ENCODE measurements at regions not wholly inside any gene's neighbourhood (a gene's known extent, or its start where the extent isn't known, plus 50 kb on each side); places are given as distances from the start of the nearest gene placed in this dataset.

DNA sequence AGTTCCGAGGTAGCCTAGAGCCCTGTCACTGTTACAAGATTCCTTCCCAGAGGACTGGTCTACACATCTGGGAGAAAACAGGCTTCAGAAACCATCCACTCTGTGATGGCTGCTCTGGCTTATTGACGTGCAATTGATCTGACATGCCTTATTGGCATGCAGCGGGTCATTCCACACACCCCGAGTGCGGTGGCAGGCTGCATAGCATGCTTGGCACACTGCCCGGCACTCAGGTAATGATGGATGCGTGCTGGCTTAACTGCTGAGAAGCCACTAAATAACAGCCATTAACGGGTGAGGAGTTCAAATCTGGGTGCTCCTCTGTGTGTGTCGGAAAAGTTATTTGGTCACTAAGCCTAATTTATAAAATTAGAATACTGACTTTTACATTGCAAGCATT, 67.9 kb upstream of the CDH4 start:
- no peak for ATAC-seq
- no peak for TF ChIP-seq BACH2 (CRISPR knock-in tag; IDR thresholded peaks at IDR 0.05; ENCODE audit: borderline replicate concordance)
- TF ChIP-seq RARB (CRISPR knock-in tag; IDR thresholded peaks at IDR 0.05) = no peak
- no peak for TF ChIP-seq PATZ1 (CRISPR knock-in tag; IDR thresholded peaks at IDR 0.05; ENCODE audit: borderline replicate concordance)
- no peak for TF ChIP-seq ESRRG (CRISPR knock-in tag; IDR thresholded peaks at IDR 0.05)
- no peak for TF ChIP-seq ZNF565 (CRISPR knock-in tag; conservative IDR thresholded peaks at IDR 0.05; ENCODE audit: low read depth)
- TF ChIP-seq ZFP3 (CRISPR knock-in tag; IDR thresholded peaks at IDR 0.05) = no peak
- TF ChIP-seq, protein P1, sequence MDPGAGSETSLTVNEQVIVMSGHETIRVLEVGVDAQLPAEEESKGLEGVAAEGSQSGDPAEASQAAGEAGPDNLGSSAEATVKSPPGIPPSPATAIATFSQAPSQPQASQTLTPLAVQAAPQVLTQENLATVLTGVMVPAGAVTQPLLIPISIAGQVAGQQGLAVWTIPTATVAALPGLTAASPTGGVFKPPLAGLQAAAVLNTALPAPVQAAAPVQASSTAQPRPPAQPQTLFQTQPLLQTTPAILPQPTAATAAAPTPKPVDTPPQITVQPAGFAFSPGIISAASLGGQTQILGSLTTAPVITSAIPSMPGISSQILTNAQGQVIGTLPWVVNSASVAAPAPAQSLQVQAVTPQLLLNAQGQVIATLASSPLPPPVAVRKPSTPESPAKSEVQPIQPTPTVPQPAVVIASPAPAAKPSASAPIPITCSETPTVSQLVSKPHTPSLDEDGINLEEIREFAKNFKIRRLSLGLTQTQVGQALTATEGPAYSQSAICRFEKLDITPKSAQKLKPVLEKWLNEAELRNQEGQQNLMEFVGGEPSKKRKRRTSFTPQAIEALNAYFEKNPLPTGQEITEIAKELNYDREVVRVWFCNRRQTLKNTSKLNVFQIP (CRISPR knock-in tag; IDR thresholded peaks at IDR 0.05; ENCODE audit: borderline replicate concordance, low read depth) = no peak
- no peak for TF ChIP-seq SNAI2 (CRISPR knock-in tag; IDR thresholded peaks at IDR 0.05)
- TF ChIP-seq TOX (CRISPR knock-in tag; IDR thresholded peaks at IDR 0.05; ENCODE audit: borderline replicate concordance) = no peak
- no peak for TF ChIP-seq ARNTL (CRISPR knock-in tag; IDR thresholded peaks at IDR 0.05; ENCODE audit: borderline replicate concordance, low read depth)
- TF ChIP-seq PPARA (CRISPR knock-in tag; IDR thresholded peaks at IDR 0.05; ENCODE audit: borderline replicate concordance) = no peak
- no peak for TF ChIP-seq OSR1 (CRISPR knock-in tag; IDR thresholded peaks at IDR 0.05)
- no peak for TF ChIP-seq ZNF8 (CRISPR knock-in tag; IDR thresholded peaks at IDR 0.05)
- no peak for TF ChIP-seq ISL1 (CRISPR knock-in tag; IDR thresholded peaks at IDR 0.05)
- TF ChIP-seq, protein P2, sequence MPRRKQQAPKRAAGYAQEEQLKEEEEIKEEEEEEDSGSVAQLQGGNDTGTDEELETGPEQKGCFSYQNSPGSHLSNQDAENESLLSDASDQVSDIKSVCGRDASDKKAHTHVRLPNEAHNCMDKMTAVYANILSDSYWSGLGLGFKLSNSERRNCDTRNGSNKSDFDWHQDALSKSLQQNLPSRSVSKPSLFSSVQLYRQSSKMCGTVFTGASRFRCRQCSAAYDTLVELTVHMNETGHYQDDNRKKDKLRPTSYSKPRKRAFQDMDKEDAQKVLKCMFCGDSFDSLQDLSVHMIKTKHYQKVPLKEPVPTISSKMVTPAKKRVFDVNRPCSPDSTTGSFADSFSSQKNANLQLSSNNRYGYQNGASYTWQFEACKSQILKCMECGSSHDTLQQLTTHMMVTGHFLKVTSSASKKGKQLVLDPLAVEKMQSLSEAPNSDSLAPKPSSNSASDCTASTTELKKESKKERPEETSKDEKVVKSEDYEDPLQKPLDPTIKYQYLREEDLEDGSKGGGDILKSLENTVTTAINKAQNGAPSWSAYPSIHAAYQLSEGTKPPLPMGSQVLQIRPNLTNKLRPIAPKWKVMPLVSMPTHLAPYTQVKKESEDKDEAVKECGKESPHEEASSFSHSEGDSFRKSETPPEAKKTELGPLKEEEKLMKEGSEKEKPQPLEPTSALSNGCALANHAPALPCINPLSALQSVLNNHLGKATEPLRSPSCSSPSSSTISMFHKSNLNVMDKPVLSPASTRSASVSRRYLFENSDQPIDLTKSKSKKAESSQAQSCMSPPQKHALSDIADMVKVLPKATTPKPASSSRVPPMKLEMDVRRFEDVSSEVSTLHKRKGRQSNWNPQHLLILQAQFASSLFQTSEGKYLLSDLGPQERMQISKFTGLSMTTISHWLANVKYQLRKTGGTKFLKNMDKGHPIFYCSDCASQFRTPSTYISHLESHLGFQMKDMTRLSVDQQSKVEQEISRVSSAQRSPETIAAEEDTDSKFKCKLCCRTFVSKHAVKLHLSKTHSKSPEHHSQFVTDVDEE (CRISPR knock-in tag; IDR thresholded peaks at IDR 0.05) = no peak
- TF ChIP-seq GLIS3 (CRISPR knock-in tag; IDR thresholded peaks at IDR 0.05) = no peak

DNA sequence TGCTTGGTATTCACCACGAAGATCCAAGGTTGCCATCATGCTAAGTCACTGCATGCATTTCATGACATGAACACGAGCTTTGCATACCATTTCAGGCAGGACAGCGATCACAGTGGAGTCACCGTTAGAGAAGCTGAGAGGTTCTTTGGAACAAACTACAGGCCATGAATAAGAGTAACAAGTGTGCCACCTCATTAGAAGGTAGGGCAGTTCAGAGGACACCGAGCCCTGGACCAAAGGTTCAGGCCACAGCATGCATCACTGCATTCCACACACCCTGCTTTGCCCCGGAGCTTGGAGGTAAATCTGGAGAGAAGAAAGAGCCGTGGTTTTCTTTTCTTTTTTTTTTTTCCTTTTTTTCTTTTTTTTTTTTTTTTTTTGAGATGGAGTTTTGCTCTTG, 66.9 kb upstream of the CDH4 start:
- TF ChIP-seq CSDC2 (CRISPR knock-in tag; IDR thresholded peaks at IDR 0.05) = no peak
- TF ChIP-seq CREB5 (CRISPR knock-in tag; IDR thresholded peaks at IDR 0.05; ENCODE audit: low read depth) = no peak
- TF ChIP-seq RARB (CRISPR knock-in tag; IDR thresholded peaks at IDR 0.05) = no peak
- TF ChIP-seq ZFP30 (CRISPR knock-in tag; IDR thresholded peaks at IDR 0.05) = no peak
- TF ChIP-seq BACH2 (CRISPR knock-in tag; IDR thresholded peaks at IDR 0.05; ENCODE audit: borderline replicate concordance) = no peak
- TF ChIP-seq TOX (CRISPR knock-in tag; IDR thresholded peaks at IDR 0.05; ENCODE audit: borderline replicate concordance) = no peak
- TF ChIP-seq ZC3H10 (CRISPR knock-in tag; IDR thresholded peaks at IDR 0.05) = no peak
- TF ChIP-seq, protein P1 (CRISPR knock-in tag; IDR thresholded peaks at IDR 0.05; ENCODE audit: borderline replicate concordance, low read depth) = no peak
- TF ChIP-seq TCF4 (CRISPR knock-in tag; IDR thresholded peaks at IDR 0.05; ENCODE audit: borderline replicate concordance) = no peak
- TF ChIP-seq ARNTL (CRISPR knock-in tag; IDR thresholded peaks at IDR 0.05; ENCODE audit: borderline replicate concordance, low read depth) = no peak
- TF ChIP-seq, protein P3, sequence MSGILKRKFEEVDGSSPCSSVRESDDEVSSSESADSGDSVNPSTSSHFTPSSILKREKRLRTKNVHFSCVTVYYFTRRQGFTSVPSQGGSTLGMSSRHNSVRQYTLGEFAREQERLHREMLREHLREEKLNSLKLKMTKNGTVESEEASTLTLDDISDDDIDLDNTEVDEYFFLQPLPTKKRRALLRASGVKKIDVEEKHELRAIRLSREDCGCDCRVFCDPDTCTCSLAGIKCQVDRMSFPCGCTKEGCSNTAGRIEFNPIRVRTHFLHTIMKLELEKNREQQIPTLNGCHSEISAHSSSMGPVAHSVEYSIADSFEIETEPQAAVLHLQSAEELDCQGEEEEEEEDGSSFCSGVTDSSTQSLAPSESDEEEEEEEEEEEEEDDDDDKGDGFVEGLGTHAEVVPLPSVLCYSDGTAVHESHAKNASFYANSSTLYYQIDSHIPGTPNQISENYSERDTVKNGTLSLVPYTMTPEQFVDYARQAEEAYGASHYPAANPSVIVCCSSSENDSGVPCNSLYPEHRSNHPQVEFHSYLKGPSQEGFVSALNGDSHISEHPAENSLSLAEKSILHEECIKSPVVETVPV (CRISPR knock-in tag; IDR thresholded peaks at IDR 0.05) = no peak
- no peak for ATAC-seq
